Retinal pigment epithelial cell (primary cell): ENCODE measurements at regions not wholly inside any gene's neighbourhood (a gene's known extent, or its start where the extent isn't known, plus 50 kb on each side); places are given as distances from the start of the nearest gene placed in this dataset.

Experiments used
- DNase-seq: peaks from one replicate; pipeline ENCODE4 v3.0.0-alpha.2; 2010; ENCODE audit warnings: low read depth
- H3K4me3 ChIP-seq: 2 replicates; pipeline ENCODE4 v1.5.1; 2011; ENCODE audit warnings: mild to moderate bottlenecking, low read length, control low read depth, moderate library complexity
- TF ChIP-seq, protein P1 (sequence below): conservative IDR thresholded peaks from 2 replicates; pipeline ENCODE4 v1.5.1; 2011; ENCODE audit warnings: low read depth, low read length, control low read depth, inconsistent platforms

DNA sequence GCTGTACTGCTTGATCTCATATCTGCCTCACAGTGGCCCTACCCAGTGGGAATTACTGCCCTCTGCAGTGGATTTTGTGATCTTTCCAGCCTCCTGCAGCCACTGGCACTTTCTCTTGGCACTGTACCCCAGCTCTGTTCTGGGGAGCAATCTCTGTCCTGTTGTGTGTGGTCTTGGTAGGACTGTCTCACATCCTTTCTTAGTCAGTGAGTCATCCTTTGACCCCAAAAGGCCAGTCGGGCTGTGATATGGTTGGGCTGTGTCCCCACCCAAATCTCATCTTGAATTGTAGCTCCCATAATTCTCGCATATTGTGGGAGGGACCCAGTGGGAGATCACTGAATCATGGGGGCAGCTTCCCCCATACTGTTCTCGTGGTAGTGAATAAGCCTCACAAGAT, 133.3 kb upstream of the TPM1 start:
- TF ChIP-seq, protein P1, sequence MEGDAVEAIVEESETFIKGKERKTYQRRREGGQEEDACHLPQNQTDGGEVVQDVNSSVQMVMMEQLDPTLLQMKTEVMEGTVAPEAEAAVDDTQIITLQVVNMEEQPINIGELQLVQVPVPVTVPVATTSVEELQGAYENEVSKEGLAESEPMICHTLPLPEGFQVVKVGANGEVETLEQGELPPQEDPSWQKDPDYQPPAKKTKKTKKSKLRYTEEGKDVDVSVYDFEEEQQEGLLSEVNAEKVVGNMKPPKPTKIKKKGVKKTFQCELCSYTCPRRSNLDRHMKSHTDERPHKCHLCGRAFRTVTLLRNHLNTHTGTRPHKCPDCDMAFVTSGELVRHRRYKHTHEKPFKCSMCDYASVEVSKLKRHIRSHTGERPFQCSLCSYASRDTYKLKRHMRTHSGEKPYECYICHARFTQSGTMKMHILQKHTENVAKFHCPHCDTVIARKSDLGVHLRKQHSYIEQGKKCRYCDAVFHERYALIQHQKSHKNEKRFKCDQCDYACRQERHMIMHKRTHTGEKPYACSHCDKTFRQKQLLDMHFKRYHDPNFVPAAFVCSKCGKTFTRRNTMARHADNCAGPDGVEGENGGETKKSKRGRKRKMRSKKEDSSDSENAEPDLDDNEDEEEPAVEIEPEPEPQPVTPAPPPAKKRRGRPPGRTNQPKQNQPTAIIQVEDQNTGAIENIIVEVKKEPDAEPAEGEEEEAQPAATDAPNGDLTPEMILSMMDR: no peak
- H3K4me3 ChIP-seq: no peak overlapping the region
- DNase-seq: no peak

GRCh38 chr15:62912282-62912681, 130.3 kb upstream of the TPM1 start:
- H3K4me3 ChIP-seq: no peak overlapping the region
- TF ChIP-seq, protein P1: no peak
- DNase-seq: no peak

GRCh38 chr15:62912808-62913207, 129.7 kb upstream of the TPM1 start:
- H3K4me3 ChIP-seq: no peak overlapping the region
- no peak for DNase-seq
- TF ChIP-seq, protein P1: peak; percentile 27

DNA sequence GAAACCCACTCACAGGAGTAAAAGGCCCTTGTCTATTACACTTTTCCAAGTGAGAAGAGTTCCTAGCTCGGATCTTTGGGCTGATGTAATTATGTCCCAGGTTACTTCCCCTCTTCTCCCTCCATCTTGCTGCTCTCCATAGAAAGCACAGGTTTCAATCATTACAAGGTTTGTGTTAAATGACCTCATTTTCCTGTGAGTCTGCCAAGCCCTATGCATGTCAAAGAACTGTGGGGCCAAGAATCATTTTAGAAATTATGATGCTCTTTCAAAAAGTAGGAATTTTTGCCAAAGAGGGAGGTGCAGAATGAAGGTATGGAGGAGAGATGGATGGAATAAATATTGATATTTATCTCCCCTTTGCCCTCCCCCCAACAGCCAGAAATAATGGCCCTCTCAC, 129.3 kb upstream of the TPM1 start:
- TF ChIP-seq, protein P1: no peak
- DNase-seq: no peak
- no peak overlapping the region for H3K4me3 ChIP-seq

DNA sequence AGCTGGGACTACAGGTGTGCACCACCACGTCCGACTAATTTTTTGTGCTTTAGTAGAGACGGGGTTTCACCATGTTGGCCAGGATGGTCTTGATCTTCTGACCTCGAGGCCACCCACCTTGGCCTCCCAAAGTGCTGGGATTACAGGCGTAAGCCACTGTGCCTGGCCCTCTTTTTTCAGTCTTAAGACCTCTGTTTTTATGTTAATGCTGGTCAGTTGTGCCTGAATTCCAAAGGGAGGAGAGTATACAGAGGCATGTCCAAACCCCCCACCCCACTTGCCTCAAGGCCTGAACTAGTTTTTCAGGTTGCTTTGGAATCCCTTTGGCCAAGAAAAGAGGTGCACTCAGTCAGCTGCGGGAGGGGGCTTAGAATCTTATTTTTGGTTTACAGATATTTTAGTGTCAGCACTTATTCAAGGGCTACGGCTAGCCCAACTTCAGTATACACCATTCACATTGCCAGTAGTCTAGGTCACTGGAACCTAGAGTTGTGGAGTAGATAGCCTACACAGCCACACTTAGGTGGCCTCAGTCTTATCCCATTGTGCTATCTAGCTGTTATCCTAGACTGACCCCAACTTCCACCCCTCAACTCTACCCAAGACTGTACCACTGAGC, 128.0 kb upstream of the TPM1 start:
- DNase-seq: no peak
- H3K4me3 ChIP-seq: no peak overlapping the region
- TF ChIP-seq, protein P1: no peak

- no peak overlapping the region for H3K4me3 ChIP-seq
- DNase-seq: no peak
- TF ChIP-seq, protein P1: no peak
Measured at GRCh38 chr15:62920682-62921502, 121.7 kb upstream of the TPM1 start.

- DNase-seq: no peak
- TF ChIP-seq, protein P1: no peak
- H3K4me3 ChIP-seq: no peak overlapping the region
Measured at GRCh38 chr15:62922514-62922913, 120.0 kb upstream of the TPM1 start.
